ENCODE measurements at regions not wholly inside any gene's neighbourhood (a gene's known extent, or its start where the extent isn't known, plus 50 kb on each side); places are given as distances from the start of the nearest gene placed in this dataset.

GRCh38 chr6:159117046-159117445, 52.2 kb upstream of the FNDC1 start:
- Histone ChIP-seq H3K9me3 (ENCODE audit: control extremely low read depth in 1 of 3, control insufficient read depth in 2 of 3, insufficient read depth in 1 of 3, low read length in 2 of 3) (peaks cover 0 to 3% (median 0%) of the 10 kb centered on the region in 3 donors), H3K36me3 (replicated peaks in 1 of 2; ENCODE audit: control extremely low read depth in 1 of 2, control insufficient read depth in 1 of 2, extremely low read depth in 1 of 2, insufficient read depth in 2 of 2, low read length in 1 of 2) (no peaks in the 10 kb centered on the region), H3K79me2 (ENCODE audit: control insufficient read depth, insufficient read depth, low read length) (peaks cover 8% of the 10 kb centered on the region), H3K4me1 (ENCODE audit: control insufficient read depth in 2 of 2, insufficient read depth in 2 of 2, low read length in 2 of 2) (peaks cover 82 to 85% of the 10 kb centered on the region in 2 donors), H3K27me3 (replicated peaks in 1 of 4; ENCODE audit: control extremely low read depth in 1 of 4, control insufficient read depth in 3 of 4, insufficient read depth in 4 of 4, low read length in 3 of 4) (no peaks in the 10 kb centered on the region), H3K4me3 (ENCODE audit: control extremely low read depth in 1 of 5, extremely low read depth in 1 of 5, insufficient read depth in 1 of 5, low read depth in 2 of 5, low read length in 4 of 5) (peak overlapping the region in 1 of 5 experiments; percentile 48), H3K27ac (ENCODE audit: low read length in 2 of 2) (peak overlapping the region; percentile 99), H2AFZ (ENCODE audit: insufficient read depth, low read depth, low read length, poor library complexity, severe bottlenecking) (no peak overlapping the region), H3K4me2 (replicated peaks; ENCODE audit: low read depth, low read length, poor library complexity, severe bottlenecking) (peak overlapping the region; percentile 68), H3K9ac (ENCODE audit: low read length) (peak overlapping the region; percentile 49), H4K20me1 (ENCODE audit: control insufficient read depth, insufficient read depth, low read length, poor library complexity, severe bottlenecking) (no peaks in the 10 kb centered on the region)
- intact Hi-C loops (cut with micrococcal nuclease): loop anchor here (1.0 to 10.0 kb wide), 5 partner anchors 10 to 1352 kb away; no protein-coding TSS in a partner anchor
- CTCF ChIA-PET: interaction anchor here (1.0 to 36.8 kb wide), 6 partner anchors 6 to 108 kb away, joined by 5 to 1002 read pairs (median 260); partner anchors contain the start of gene TAGAP
- Mint-ChIP-seq H3K4me1 (peaks cover 85% of the 10 kb centered on the region), H3K27ac (peak overlapping the region; percentile 95), H3K4me3 (peak overlapping the region; percentile 88), H3K9me3 (ENCODE audit: insufficient read depth) (no peaks in the 10 kb centered on the region), H3K27me3 (no peaks in the 10 kb centered on the region)
- TF ChIP-seq EZH2 (IDR thresholded peaks at IDR 0.05; ENCODE audit: borderline replicate concordance, insufficient read depth, low read depth, low read length, poor library complexity, severe bottlenecking) (no peak), CTCF (IDR thresholded peaks at IDR 0.05) (no peak)
- POLR2A ChIA-PET: interaction anchor here (0.7 to 4.9 kb wide), 7 partner anchors 9 to 1893 kb away, joined by 3 to 60 read pairs (median 5); no protein-coding TSS in a partner anchor
- no peak for ATAC-seq (ENCODE audit: low read depth)
- WGBS (ENCODE audit: insufficient coverage): 84% methylated on average over 2 of the region's 3 CpGs
- DNase-seq: no peak

GRCh38 chr6:159116343-159116742, 52.9 kb upstream of the FNDC1 start:
- Histone ChIP-seq H3K79me2 (ENCODE audit: control insufficient read depth, insufficient read depth, low read length) (peaks cover 8% of the 10 kb centered on the region), H3K4me2 (replicated peaks; ENCODE audit: low read depth, low read length, poor library complexity, severe bottlenecking) (peak overlapping the region; percentile 68), H4K20me1 (ENCODE audit: control insufficient read depth, insufficient read depth, low read length, poor library complexity, severe bottlenecking) (no peaks in the 10 kb centered on the region), H3K36me3 (replicated peaks in 1 of 2; ENCODE audit: control extremely low read depth in 1 of 2, control insufficient read depth in 1 of 2, extremely low read depth in 1 of 2, insufficient read depth in 2 of 2, low read length in 1 of 2) (no peaks in the 10 kb centered on the region), H3K9ac (ENCODE audit: low read length) (peak overlapping the region; percentile 49), H3K9me3 (ENCODE audit: control extremely low read depth in 1 of 3, control insufficient read depth in 2 of 3, insufficient read depth in 1 of 3, low read length in 2 of 3) (peaks cover 0 to 3% (median 0%) of the 10 kb centered on the region in 3 donors), H2AFZ (ENCODE audit: insufficient read depth, low read depth, low read length, poor library complexity, severe bottlenecking) (no peak overlapping the region), H3K4me1 (ENCODE audit: control insufficient read depth in 2 of 2, insufficient read depth in 2 of 2, low read length in 2 of 2) (peaks cover 86 to 87% of the 10 kb centered on the region in 2 donors), H3K4me3 (ENCODE audit: control extremely low read depth in 1 of 5, extremely low read depth in 1 of 5, insufficient read depth in 1 of 5, low read depth in 2 of 5, low read length in 4 of 5) (peak overlapping the region in 2 of 5 experiments; percentile 0 to 48), H3K27ac (ENCODE audit: low read length in 2 of 2) (peak overlapping the region; percentile 99), H3K27me3 (replicated peaks in 1 of 4; ENCODE audit: control extremely low read depth in 1 of 4, control insufficient read depth in 3 of 4, insufficient read depth in 4 of 4, low read length in 3 of 4) (no peaks in the 10 kb centered on the region)
- intact Hi-C loops (cut with micrococcal nuclease): loop anchor here (1.0 to 10.0 kb wide), 5 partner anchors 9 to 1352 kb away; no protein-coding TSS in a partner anchor
- H3K9me3 Mint-ChIP-seq (ENCODE audit: insufficient read depth): no peaks in the 10 kb centered on the region
- TF ChIP-seq EZH2 (IDR thresholded peaks at IDR 0.05; ENCODE audit: borderline replicate concordance, insufficient read depth, low read depth, low read length, poor library complexity, severe bottlenecking) (no peak), CTCF (IDR thresholded peaks at IDR 0.05) (no peak)
- ATAC-seq (ENCODE audit: low read depth) (peak; percentile 84), DNase-seq (peak; percentile 93)
- peaks cover 87% of the 10 kb centered on the region for H3K4me1 Mint-ChIP-seq
- peak overlapping the region; percentile 88 for H3K4me3 Mint-ChIP-seq
- H3K27me3 Mint-ChIP-seq: no peaks in the 10 kb centered on the region
- ChIA-PET POLR2A (interaction anchor here (0.9 to 4.9 kb wide), 8 partner anchors 10 to 247 kb away, joined by 3 to 60 read pairs (median 4); no protein-coding TSS in a partner anchor), CTCF (interaction anchor here (0.7 to 36.8 kb wide), 6 partner anchors 5 to 108 kb away, joined by 4 to 1002 read pairs (median 260); partner anchors contain the start of gene TAGAP)
- 0% methylated on average over 1 of the region's 5 CpGs for WGBS (ENCODE audit: insufficient coverage)
- peak overlapping the region; percentile 95 for H3K27ac Mint-ChIP-seq

All from B cell (primary cell).